Fibroblast of skin of back (primary cell): ENCODE measurements at regions not wholly inside any gene's neighbourhood (a gene's known extent, or its start where the extent isn't known, plus 50 kb on each side); places are given as distances from the start of the nearest gene placed in this dataset.
A peak's percentile ranks its signal among the peaks of the same experiment; 100 is the strongest.

Experiments
- DNase-seq: peaks from one replicate; pipeline ENCODE4 v3.0.0-alpha.2; 2013

DNA sequence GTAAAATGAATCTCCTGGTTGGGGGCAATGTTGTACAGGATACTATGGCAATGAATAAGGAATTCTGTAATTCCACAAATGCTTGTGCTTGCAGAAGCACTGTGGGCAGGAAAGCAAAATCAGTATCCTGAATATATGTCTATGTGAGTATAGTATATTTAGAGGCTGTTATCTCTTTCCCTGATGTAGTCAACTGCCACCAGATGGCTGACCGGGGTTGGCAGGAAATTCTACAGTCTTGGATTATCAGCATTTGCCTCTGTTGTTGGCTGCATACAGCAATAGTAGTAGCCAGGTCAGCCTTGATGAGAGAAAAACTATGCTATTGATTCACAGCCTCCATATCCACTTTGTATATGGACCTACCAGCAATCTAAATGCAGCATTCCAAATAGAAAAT lies 425.1 kb upstream of the JAG1 start:
- no peak for DNase-seq

DNA sequence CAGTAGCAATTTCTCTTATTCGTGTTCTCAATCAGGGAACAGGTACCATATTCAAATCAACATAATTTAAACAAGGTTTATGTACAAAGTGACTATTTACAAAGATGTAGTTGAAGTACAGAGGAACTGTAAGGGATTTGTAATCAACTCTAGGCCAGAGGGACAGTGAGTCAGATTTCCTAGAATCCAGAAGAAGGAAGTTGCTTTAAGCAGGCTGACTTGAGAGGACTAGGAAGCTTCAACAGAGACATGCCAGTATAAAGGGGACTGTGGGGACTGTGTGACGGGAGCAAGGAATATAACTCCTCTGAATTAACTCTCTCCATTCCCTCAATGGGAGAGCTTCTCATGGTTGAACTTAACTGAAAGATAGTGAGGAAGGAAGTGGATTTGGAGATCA lies 427.4 kb upstream of the JAG1 start:
- peak; percentile 52 for DNase-seq

DNA sequence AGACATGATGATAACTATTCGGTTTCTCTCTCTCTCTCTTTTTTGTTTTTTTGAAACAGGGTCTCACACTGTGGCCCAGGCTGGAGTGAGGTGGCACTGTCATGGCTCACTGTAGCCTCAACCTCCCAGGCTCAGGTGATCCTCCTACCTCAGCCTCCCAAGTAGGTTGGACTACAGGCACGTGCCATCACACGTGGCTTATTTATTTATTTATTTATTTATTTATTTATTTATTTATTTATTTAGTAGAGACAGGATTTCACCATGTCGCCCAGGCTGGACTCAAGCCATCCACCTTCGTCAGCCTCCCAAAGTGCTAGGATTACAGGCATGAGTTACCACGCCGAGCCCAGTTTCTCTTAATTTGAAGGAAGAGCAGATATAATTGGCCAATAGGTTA lies 427.9 kb upstream of the JAG1 start:
- DNase-seq = no peak

DNA sequence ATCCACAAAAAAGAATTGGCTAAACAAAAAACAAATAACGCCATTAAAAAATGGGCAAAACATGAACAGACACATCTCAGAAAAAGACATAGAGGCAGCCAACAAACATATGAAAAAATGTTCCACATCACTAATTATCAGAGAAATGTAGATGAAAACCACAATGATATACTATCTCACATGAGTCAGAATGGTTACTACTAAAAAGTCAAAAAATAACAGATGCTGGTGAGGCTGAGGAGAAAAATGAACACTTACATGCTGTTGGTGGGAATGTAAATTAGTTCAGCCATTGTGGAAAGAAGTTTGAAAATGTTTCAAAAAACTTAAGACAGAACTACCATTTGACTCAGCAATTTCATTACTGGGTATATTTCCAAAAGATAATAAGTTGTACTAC lies 430.1 kb upstream of the JAG1 start:
- peak; percentile 76 for DNase-seq

DNA sequence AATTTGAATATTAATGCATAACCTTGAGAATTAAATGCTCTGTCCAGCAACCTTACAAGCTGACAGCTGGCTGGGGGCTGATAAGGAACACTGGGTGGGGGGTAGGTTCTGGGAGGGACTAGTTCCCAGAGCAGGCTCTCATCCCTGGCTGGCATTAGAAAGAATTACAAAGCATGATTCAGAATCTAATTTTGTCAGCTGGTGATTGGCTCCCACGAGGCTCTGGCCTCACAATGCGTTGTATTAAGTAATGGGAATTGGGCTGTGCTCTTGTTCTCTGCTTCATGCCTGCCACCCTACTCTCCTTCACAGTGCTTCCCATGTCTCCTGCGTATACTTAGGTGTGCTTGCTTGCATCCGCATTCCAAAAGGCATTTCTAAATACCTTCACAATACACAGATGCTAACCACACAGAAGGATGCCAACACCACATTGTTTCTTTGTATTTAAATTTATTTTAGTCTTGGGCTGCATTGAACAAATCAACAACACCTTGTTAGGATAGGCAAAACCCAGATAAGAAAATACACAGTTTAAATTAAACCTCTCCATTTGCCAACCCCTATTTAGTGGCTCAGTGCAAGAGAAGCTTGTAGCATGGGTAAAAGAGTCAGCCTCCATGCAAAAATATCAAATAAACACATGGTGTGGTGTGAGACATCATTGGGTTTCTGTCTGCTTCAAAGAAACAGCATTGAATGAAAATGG lies 434.5 kb upstream of the JAG1 start:
- DNase-seq = peak; percentile 71

DNA sequence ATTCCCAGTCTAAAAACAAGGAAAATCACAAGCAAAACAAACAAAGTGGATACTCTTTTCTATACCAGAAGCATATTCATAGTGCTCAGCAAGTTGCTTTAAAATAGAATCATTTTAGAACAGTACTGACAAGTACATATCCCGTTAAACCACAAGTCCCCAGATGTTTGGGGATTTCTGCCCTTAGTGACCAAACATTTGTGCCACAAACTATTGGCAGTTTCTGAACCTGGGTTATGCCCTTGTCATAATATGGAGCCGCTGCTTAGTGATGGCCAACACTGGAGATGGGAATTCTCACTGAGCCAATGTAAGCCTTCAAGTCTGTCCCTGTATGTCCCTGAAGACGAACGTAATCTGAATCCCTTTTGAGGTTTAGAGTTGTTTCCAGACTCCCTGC lies 436.7 kb upstream of the JAG1 start:
- DNase-seq = no peak

DNA sequence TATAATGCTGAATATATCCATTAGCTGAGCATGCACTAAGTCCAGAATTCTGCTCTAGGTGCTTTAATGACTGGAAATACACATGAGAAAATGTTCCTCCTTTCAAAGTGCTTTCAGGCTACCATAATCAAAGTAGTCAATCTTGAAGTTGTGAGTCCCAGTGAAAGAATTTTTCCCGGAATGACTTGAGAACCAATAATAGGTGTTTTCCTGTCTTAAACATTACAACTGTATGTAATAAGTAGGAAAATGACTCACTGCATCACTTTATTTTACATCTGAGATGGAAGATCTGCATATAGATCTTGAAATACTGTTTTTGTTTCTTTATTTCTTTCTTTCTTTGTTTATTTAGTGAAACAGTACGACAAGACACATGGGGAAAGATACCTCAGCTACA lies 437.4 kb upstream of the JAG1 start:
- peak; percentile 76 for DNase-seq

DNA sequence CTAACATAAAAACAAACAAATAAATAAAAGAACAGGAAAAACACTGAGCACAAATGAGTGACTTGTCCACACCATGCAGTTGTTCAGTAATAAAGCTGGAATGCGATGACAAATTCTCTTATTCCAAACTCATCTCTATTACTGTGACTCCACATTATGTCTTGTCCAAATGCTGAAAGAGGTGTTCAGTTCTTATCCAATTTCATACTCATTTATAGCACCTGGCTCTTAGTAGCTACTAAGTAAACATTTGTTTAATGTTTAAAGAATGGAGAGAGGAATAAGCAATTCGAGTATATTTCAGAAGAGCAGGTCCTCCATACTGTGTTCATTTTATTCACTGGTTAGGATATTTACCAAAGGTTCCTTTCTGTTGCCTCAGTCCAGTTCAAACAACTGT lies 439.0 kb upstream of the JAG1 start:
- peak; percentile 68 for DNase-seq

DNA sequence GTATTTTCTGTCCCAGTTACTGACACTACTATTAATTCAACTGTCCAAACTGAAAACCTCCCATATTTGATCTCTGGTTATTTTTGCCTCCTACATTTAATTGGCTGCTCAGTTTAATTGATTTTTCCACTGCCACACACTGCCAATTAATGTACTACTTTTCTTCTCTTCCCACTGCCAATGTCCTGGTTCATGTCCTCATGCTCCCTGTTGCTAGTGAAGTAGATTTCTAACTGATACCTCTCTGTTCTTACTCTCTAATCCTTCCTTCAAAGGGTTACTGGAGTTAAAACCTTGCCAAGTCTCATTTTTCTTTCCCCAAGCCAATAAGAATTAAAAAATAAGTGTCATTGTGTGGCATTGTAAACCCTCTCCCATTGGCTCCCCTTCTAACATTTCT lies 440.6 kb upstream of the JAG1 start:
- no peak for DNase-seq

DNA sequence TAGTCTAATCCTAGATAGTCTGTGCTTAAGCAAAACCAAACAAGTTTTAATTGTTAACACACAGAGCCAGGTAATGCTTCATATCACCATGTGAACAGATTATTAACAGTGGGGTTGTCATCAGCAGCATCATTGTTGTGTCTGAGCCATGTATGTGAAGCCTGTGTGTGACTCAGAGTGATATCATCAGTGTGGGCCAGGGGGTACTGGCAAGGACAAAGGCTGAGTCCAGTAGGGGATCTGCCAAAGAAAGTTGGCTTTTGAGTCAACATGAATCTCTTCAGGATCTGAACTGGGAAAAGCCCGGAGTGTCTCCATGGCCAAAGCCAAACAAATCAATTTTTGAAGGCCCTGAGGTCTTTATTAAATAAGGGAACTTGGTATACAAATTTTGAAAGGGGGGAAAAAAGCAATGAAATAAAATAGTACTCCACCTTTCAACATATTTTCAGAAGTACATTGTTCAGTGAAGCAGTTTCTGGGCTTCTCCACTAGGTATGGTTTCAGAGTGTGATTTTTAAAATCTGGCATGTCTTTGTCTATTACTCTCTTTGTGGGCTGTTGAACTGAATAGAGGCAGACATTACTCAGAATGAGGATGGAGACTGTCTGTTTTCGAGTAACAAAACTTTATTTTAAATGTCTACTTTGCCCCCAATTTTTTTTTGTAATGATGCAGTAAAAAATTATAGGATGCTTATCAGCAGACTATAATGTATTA lies 444.2 kb upstream of the JAG1 start:
- peak; percentile 94 for DNase-seq

DNA sequence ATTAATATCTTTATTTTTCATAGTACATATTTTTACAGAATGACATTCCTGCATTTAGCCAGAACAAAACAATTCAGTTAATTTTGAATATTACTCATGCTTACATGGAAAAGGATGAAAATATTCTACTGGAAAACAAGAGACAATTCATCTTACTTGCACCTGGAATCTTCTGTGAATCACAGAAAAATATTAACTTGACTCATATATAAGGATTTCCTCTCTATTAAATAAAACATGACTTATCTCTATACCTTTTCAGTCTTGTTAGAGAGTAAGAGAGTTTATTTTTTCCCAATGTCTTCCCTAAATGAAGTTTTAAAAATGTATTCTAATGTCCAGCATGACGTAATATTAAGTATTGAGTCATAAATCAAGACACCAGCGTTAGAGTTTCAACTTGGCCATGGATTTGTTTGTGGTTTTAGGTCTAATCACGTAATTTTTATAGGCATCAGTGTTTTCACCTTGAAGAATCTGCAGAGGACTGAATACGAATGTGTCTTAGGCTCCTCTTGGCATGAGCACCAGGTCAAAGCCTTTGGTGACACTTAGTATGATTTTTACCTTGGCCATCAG lies 445.1 kb upstream of the JAG1 start:
- peak; percentile 64 for DNase-seq

DNA sequence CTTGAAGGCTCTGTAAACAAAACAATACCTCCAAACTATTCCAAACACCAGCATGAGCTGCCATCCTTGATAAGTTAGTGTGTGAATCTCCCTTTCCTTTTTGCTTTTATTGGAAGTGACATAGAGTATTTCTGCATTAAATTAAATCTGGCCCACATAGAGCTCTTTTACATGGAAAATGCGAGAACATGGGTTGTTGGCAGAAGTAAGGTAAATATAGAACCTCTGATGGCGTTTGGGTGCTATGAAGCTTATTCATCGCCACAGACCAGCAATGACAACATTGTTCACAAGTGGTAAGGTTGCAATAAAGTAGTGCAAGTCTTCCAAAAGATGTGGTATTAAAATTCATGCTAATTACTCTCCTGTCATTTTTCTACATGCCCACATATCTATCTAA lies 445.8 kb upstream of the JAG1 start:
- DNase-seq = peak; percentile 50

DNA sequence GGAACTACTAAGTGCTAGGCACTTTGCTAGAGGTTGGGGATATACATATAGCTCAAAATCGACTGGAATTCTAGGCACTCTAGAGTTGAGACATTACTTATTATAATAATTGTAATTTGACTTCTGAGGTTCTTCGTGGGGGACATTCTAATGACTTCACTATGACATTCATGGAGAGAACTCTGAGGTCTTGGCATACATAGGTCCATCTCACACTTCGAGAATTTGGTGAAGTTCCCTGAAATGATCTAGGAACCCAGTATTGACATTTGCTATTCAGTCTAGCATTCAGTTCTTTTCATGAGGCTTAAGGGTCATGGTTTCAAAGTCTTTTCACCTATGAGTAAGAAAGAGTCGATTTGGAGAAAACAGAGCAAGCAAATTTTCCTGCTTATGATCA lies 446.6 kb upstream of the JAG1 start:
- DNase-seq = peak; percentile 84

DNA sequence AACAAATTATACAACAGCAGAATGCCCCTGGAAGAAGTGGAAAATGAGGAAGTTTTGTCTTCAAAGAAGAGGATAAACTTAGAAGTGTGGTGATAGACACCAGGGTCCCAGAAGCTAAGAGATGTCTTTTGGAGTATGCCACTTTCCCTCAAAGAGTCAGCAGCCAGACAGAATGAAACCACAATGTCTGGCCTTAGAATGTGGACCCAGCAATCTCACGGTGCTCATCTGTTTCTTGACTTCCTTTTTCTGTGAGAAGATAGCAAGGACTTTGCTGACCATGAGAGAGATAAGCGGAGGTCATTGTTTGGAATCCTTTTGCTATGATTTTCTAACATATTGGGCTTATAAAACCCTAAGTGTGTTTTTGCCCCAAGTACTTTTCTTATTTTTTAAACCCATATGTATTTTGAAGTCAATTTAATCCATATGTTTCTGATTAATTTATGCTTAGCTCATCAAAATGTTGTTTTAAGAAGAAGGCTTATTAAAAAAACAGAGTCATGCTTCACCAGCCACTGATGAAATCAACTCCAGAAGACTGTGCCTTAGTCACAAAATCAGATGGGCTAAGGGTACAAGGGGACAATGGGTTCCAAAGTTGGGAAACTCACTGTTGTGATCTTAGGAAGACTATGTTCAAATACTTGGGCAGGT lies 451.2 kb upstream of the JAG1 start:
- peak; percentile 67 for DNase-seq

DNA sequence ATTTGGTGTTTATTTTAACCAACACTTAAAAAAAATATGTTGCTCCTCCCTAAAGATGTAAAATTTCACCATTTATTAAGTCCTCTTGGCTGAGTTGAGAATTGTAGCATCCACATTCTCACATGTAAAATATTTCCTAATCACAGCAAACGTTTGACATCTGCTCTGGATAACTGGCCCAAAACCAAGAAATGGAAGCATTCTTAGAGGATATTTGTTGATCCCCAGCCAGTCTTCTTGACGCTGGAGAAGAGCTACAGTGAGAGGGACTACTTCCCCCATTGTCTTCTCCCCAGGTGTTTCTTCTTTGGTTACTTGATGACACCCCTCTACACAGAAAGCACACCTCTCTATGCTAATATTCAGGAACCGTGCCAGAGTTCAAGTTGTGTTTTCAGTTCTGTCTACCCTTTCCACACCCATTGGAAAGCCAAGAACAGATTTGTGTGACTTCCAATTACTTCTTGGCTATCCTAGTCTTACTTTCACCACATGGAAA lies 454.5 kb upstream of the JAG1 start:
- DNase-seq = peak; percentile 64

DNA sequence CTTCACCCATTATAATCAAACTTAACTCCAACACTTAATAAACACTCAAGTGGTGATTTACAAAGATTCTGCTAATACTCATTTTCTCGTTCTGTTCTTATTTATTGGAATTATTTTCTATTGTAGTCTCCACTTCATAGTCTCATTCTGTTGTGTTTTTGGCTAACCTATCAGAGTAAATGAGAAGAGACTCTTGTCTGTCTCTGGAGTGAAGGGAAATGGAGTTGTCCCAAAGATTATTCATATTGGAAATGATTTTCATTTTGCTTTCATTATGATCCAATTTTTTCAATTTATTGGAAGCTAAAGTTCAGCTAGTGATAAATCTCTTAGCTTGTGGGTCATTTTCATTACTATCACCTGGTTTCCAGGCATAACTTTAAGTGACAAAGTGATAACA lies 454.9 kb upstream of the JAG1 start:
- DNase-seq = no peak

DNA sequence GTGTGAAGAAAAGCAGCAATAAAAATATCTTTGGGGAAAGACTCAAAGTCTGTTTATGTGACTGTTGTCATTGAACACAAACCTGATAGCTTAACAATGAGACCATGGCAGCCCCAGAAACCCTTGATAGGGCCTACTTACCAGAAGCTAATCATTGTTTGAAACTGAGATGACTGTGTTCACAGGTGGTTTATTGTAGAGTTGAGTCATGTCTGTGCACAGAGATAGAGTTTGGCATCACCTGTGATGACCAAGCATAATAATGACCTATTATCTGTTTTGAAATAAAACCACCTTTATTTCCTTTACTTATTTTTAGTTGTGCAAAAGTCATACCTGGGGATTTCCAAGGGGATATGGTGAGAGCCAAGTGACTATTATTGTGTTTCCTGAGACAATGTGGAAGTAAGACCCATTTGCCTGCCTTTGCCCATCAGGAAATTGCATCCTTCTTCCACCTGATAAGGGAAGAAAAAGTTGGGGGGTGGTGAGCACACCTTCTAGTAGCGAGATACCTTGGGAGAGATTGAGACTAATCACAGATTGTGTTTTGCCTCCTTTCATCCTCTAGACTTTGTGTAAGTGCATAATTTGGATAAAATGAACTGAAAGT lies 456.9 kb upstream of the JAG1 start:
- no peak for DNase-seq

DNA sequence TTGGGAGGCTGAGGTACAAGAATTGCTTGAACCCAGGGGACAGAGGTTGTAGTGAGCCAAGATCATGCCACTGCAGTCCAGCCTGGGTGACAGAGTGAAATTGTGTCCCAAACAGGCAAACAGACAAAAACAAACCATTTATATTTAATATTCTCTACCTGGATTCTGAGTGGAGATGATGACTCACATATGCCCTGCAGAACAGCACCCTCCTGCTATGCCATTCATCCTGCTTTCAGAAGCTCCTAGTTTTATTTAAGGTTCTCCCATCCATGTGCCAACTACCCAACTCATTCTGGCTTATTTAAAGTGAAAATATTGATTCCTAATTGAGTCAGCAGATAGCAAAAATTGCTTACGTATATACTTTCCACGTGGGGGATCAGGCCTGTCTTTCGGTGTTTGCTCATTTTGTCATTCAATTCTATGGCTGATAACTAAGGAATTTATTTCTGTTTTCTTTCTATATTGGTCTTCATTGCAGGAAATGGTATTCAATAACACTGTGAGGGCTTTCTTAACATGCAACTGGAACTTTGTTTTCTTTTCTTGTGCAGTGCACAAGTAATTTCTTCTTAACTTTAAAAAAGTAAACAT lies 459.1 kb upstream of the JAG1 start:
- peak; percentile 89 for DNase-seq

DNA sequence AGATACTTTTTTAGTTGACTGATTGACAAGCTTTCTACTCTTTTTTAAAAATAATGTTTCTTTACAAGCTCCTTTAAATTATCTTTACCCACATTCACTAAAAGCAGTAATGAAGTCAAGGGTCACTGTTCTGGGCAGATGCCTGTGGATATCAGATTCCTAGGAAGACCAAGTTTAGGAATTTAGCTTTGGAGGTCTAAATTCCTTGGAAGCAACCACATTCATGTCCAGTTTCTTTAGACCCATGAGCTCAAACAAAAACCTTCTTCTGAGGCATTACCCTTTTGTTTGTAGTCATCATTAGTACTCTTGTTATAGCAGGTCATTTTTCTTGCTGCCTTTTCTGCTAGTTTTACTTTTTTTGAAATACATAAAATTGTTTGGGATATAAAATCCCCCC lies 462.9 kb upstream of the JAG1 start:
- DNase-seq = peak; percentile 73

DNA sequence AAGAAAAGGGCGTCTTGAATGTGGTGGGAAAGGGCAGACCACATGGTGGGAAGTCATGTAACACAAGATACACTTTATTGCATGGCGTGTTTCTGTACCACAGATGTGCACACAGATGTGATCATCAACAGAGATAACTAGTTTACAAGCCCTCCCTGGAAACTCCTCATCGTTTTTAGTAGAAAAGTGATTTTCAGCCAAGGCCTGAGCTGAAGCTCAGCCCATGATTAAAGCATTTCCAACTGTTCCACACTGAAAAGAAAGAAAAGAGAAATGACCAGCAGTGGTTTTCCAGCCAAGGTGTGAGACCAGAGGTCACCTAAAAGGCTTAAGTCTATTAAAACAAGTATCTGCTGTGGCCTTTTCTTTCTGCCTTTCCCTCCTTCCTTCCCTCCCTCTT lies 463.9 kb upstream of the JAG1 start:
- DNase-seq = no peak

DNA sequence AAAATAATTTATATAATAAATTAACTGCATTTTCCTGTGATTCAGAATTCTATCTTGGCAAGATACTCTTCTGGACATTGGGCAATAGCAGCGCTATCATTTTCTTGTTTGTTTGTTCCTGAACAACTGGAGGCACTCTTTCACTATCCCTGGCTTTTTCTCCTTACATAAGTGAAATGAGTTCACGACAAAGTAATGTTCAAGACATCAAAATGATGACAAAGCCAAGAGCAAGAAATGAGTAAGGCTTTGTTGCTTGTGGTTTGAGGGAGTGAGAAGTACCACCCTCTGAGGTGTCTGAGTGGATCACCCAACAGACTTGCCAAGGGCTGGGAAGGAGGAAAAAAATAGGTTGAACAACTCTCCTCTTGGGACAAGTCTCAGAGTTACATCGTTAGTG lies 466.6 kb upstream of the JAG1 start:
- peak; percentile 98 for DNase-seq

DNA sequence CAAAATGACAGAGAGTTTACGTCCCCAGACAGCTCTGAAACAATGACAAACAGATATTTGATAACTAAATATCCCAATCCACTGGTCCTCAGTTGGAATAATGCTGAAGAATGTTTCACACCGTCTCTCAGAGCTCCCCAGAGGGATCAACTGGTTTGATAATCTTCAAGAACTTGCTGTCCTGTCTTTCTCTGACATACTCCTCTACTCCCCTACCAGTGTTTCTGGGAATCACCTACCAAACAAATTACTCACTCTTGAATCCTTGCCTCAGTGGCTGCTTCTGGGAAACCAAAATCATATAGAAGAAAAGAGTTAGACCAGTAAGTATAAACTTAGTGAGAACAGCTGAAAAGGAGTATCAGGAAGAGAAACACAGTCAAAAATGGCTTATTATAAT lies 469.7 kb upstream of the JAG1 start:
- peak; percentile 70 for DNase-seq
